HFFc6 (cell line): ENCODE measurements at regions not wholly inside any gene's neighbourhood (a gene's known extent, or its start where the extent isn't known, plus 50 kb on each side); places are given as distances from the start of the nearest gene placed in this dataset.

Experiments
- DNase-seq: peaks from one replicate; pipeline ENCODE4 v3.0.0-alpha.2; 2018
- H3K27ac Mint-ChIP-seq: 2 replicates; pipeline ENCODE4 v1.8.0; 2020; ENCODE audit warnings: mild to moderate bottlenecking, mixed read lengths
- H3K27me3 Mint-ChIP-seq: 2 replicates; pipeline ENCODE4 v1.8.0; 2021; ENCODE audit warnings: mild to moderate bottlenecking, moderate library complexity, mixed read lengths; ENCODE audit not compliant: insufficient read depth
- H3K36me3 Mint-ChIP-seq: 2 replicates; pipeline ENCODE4 v1.8.0; 2021; ENCODE audit warnings: low read depth, mixed read lengths
- H3K4me1 Mint-ChIP-seq: 2 replicates; pipeline ENCODE4 v1.8.0; 2020; ENCODE audit warnings: low read depth, mixed read lengths
- H3K4me3 Mint-ChIP-seq: 2 replicates; pipeline ENCODE4 v1.8.0; 2020; ENCODE audit warnings: mild to moderate bottlenecking, moderate library complexity, mixed read lengths
- H3K9me3 Mint-ChIP-seq: 2 replicates; pipeline ENCODE4 v1.8.0; 2020; ENCODE audit warnings: mild to moderate bottlenecking, mixed read lengths
- TF ChIP-seq, protein P1 (sequence below): fragments of 200-600 bp; sonication (generic); IDR thresholded peaks from 2 replicates; pipeline ENCODE4 v1.5.0; 2021; ENCODE audit warnings: antibody characterized with exemption, mild to moderate bottlenecking

DNA sequence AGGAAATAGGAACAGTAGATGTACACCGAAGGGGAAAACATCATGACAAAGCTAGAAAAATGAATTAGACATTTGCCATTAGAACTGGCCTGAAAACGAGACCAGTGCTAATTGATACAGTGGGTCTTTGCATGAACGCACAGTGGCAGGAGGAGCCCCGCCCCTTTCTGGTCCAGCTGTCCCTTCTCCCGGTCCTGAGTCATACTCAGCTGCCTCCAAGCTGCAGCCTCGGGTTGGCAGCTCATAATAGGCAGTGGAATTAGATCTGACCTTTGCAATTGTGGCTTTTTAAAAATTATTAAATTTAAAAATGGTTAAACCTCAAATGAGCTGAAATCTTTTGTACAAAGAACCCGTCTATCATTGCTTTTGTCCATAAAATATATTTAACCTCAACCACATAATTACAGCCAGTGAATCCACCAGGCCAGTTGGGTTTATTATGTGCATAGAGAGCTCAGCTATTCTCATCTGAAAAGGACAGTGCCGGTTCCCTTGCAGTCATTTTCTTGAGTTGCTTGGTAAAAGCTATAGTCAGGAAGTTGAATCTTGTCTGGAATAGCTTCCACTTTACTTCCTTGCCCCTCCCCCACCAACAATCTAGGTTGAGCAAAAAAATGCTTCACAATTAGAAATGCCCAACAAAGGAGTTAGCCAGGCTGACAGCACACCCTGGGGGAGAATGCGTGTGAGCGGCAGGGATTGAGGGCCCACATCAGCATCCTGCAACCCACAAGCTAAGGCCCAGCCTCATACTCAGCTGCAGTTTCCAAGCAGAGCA is 147.1 kb downstream of the BUB3 start:
- Mint-ChIP-seq H3K9me3 (peaks cover 45% of the 10 kb centered on the region), H3K4me3 (no peak overlapping the region), H3K36me3 (no peaks in the 10 kb centered on the region), H3K27ac (no peak overlapping the region), H3K4me1 (no peaks in the 10 kb centered on the region), H3K27me3 (no peaks in the 10 kb centered on the region)
- DNase-seq: no peak
- TF ChIP-seq, protein P1, sequence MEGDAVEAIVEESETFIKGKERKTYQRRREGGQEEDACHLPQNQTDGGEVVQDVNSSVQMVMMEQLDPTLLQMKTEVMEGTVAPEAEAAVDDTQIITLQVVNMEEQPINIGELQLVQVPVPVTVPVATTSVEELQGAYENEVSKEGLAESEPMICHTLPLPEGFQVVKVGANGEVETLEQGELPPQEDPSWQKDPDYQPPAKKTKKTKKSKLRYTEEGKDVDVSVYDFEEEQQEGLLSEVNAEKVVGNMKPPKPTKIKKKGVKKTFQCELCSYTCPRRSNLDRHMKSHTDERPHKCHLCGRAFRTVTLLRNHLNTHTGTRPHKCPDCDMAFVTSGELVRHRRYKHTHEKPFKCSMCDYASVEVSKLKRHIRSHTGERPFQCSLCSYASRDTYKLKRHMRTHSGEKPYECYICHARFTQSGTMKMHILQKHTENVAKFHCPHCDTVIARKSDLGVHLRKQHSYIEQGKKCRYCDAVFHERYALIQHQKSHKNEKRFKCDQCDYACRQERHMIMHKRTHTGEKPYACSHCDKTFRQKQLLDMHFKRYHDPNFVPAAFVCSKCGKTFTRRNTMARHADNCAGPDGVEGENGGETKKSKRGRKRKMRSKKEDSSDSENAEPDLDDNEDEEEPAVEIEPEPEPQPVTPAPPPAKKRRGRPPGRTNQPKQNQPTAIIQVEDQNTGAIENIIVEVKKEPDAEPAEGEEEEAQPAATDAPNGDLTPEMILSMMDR: no peak

DNA sequence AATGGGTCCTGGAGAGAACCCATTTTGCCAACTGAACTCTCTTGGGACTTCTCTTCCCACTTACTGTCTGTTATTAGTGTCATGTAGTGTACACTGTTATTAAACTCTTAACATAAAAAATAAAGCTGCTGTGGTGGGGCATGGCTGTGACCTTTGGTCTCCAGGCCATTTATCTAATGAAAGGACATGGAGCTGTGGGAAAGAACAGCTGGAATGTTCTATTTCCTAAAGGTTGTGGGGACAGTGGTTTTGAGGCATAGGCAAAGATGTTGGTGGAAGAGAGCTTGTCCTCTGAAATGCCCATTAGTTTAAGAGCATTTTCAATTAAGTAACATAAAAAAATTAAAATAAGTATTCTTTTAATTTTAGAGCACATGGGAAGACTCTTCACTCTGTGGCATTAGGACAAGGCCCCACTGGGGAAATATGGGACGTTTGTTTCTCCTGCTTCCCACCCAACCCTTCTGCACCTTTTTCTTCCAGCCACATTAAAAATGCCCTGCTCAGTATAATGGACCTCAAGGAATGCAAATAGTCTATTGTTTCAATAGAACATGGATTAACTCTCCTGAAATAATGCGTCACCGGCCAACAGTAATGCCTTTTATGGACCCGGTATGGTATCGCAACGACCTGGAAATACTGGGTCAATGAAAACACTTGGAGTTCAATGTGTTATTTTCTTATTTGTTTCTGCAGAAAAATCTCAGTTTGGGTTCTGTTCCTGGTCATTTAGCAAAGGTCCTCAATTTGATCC is 149.6 kb downstream of the BUB3 start:
- Mint-ChIP-seq H3K27ac (no peak overlapping the region), H3K4me1 (no peaks in the 10 kb centered on the region), H3K9me3 (peaks cover 35% of the 10 kb centered on the region), H3K4me3 (no peak overlapping the region), H3K27me3 (peaks cover 2% of the 10 kb centered on the region; the same call in 1 of the 2 replicates), H3K36me3 (no peaks in the 10 kb centered on the region)
- TF ChIP-seq, protein P1: no peak
- DNase-seq: no peak

DNA sequence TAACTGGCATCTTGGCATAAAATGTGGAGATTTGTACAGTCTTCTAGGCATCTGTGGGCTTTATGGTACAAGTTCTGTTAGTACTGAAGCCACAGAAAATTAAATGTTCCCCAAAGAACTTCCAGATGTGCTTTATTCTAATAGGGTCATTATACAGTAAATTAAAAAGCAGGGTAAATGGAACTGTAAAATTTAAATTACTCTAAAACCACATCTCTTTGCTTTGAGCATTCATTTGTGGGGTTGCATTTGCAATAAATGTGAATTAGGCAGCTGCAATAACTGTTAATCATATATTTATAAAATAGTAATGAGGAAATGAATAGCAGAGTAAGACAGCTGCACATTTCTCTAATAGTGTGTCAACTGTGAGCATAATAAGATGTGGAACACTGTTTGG is 151.5 kb downstream of the BUB3 start:
- Mint-ChIP-seq H3K27me3 (peaks cover 2% of the 10 kb centered on the region; the same call in 1 of the 2 replicates), H3K9me3 (peaks cover 26% of the 10 kb centered on the region), H3K36me3 (no peaks in the 10 kb centered on the region), H3K27ac (no peak overlapping the region), H3K4me3 (no peak overlapping the region), H3K4me1 (no peaks in the 10 kb centered on the region)
- DNase-seq: no peak
- TF ChIP-seq, protein P1: no peak

DNA sequence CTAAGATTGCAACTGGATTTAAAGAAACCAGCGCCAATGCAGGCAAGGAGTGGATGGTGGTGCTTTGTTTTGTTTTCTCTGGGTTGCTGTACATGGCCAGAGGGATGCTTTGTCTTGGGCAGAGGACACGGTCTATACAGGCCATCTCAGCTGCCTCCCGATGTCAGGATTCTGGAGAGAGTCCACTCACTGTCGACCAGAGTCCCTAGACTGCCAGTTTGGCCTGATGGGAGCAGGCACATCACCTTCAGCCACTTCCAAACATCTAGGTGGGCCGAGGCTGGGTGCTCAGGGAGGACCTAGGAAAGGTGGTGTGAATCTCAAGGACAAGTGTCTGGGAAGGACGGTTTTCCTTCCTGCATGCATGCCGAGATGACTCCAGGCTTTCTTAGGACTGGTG is 152.1 kb downstream of the BUB3 start:
- Mint-ChIP-seq H3K27me3 (peaks cover 2% of the 10 kb centered on the region; the same call in 1 of the 2 replicates), H3K27ac (no peak overlapping the region), H3K4me3 (no peak overlapping the region), H3K9me3 (peaks cover 26% of the 10 kb centered on the region), H3K4me1 (no peaks in the 10 kb centered on the region), H3K36me3 (no peaks in the 10 kb centered on the region)
- TF ChIP-seq, protein P1: no peak
- DNase-seq: no peak

DNA sequence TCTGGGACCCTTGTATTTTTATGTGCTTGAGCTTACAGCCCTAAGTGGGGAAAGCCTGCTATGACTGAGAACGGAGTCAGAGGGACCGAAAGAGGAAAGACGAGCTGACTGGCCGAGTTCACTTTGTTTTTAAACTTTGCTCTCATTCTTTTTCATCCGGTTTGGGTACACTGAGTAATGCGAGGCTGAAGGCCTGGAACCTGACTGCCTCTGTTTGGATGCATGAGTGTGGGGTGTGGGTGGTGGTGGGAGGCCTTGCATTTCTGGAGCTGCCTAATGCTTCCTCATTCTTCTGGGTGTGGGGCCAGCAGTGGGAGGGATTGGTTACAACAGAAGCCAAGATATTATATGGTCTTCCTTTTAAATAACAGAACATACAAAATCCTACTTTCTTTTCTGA is 155.5 kb downstream of the BUB3 start:
- peaks cover 2% of the 10 kb centered on the region; the same call in 1 of the 2 replicates for H3K27me3 Mint-ChIP-seq
- no peak overlapping the region for H3K4me3 Mint-ChIP-seq
- TF ChIP-seq, protein P1: no peak
- H3K9me3 Mint-ChIP-seq: peaks cover 34% of the 10 kb centered on the region
- no peaks in the 10 kb centered on the region for H3K36me3 Mint-ChIP-seq
- no peaks in the 10 kb centered on the region for H3K4me1 Mint-ChIP-seq
- DNase-seq: no peak
- no peak overlapping the region for H3K27ac Mint-ChIP-seq
